ENCODE measurements at regions not wholly inside any gene's neighbourhood (a gene's known extent, or its start where the extent isn't known, plus 50 kb on each side); places are given as distances from the start of the nearest gene placed in this dataset.

GRCh38 chr13:54636231-54636630, 1607.6 kb downstream of the OLFM4 start:
- Histone ChIP-seq H3K27ac (ENCODE audit: insufficient read depth, low read depth, low read length) (no peak overlapping the region), H3K4me3 (replicated peaks in 1 of 3; ENCODE audit: insufficient read depth in 1 of 3, low read depth in 1 of 3, low read length in 3 of 3) (no peak overlapping the region), H3K9me1 (replicated peaks; ENCODE audit: control insufficient read depth, extremely low read depth, insufficient read depth, low read length) (no peaks in the 10 kb centered on the region), H4K20me1 (replicated peaks; ENCODE audit: control insufficient read depth, extremely low read depth, insufficient read depth, low read length) (no peaks in the 10 kb centered on the region), H3K4me1 (ENCODE audit: control insufficient read depth, extremely low read depth, insufficient read depth, low read length) (no peaks in the 10 kb centered on the region), H3K9me3 (replicated peaks; ENCODE audit: control insufficient read depth, insufficient read depth, low read length) (peaks cover 9% of the 10 kb centered on the region), H3K79me2 (ENCODE audit: control insufficient read depth, insufficient read depth, low read length) (no peaks in the 10 kb centered on the region), H2AFZ (ENCODE audit: low read depth, low read length) (no peak overlapping the region), H3K27me3 (ENCODE audit: control insufficient read depth in 2 of 2, insufficient read depth in 2 of 2, low read length in 2 of 2) (no peaks in the 10 kb centered on the region), H3K4me2 (ENCODE audit: insufficient read depth, low read length) (no peak overlapping the region), H3K9ac (replicated peaks; ENCODE audit: extremely low read depth, insufficient read depth, low read length) (no peak overlapping the region), H3K36me3 (ENCODE audit: control insufficient read depth in 2 of 2, extremely low read depth in 1 of 2, insufficient read depth in 2 of 2, low read length in 2 of 2) (no peaks in the 10 kb centered on the region)
- dilution Hi-C loops (cut with MboI; ENCODE audit: extremely low pct_ligation_motif_present, low sequenced_read_pairs) = no loop called here
- CTCF ChIA-PET = no interaction called here
- POLR2A ChIA-PET = no interaction called here
- intact Hi-C loops (cut with micrococcal nuclease) = no loop called here
- FAIRE-seq (no peak), DNase-seq (ENCODE audit: low read depth, low spot score) (no peak)
- TF ChIP-seq POLR2A (IDR thresholded peaks at IDR 0.05; ENCODE audit: low read depth, low read length) (no peak), JUN (IDR thresholded peaks at IDR 0.05; ENCODE audit: borderline replicate concordance, insufficient read depth, insufficient read length, low read depth) (no peak), MYC (IDR thresholded peaks at IDR 0.05; ENCODE audit: low read depth, low read length) (no peak), FOS (IDR thresholded peaks at IDR 0.05; ENCODE audit: borderline replicate concordance, insufficient read depth, low read length) (no peak)
- BruUV-seq (replicated peaks) = no TSS peak

- CTCF ChIA-PET = no interaction called here
- Histone ChIP-seq H4K20me1 (replicated peaks; ENCODE audit: control insufficient read depth, extremely low read depth, insufficient read depth, low read length) (no peaks in the 10 kb centered on the region), H3K79me2 (ENCODE audit: control insufficient read depth, insufficient read depth, low read length) (no peaks in the 10 kb centered on the region), H3K27ac (ENCODE audit: insufficient read depth, low read depth, low read length) (no peak overlapping the region), H3K9me3 (replicated peaks; ENCODE audit: control insufficient read depth, insufficient read depth, low read length) (peaks cover 9% of the 10 kb centered on the region), H3K4me1 (ENCODE audit: control insufficient read depth, extremely low read depth, insufficient read depth, low read length) (no peaks in the 10 kb centered on the region), H3K4me3 (replicated peaks in 1 of 3; ENCODE audit: insufficient read depth in 1 of 3, low read depth in 1 of 3, low read length in 3 of 3) (no peak overlapping the region), H3K9me1 (replicated peaks; ENCODE audit: control insufficient read depth, extremely low read depth, insufficient read depth, low read length) (no peaks in the 10 kb centered on the region), H2AFZ (ENCODE audit: low read depth, low read length) (no peak overlapping the region), H3K9ac (replicated peaks; ENCODE audit: extremely low read depth, insufficient read depth, low read length) (no peak overlapping the region), H3K36me3 (ENCODE audit: control insufficient read depth in 2 of 2, extremely low read depth in 1 of 2, insufficient read depth in 2 of 2, low read length in 2 of 2) (no peaks in the 10 kb centered on the region), H3K27me3 (ENCODE audit: control insufficient read depth in 2 of 2, insufficient read depth in 2 of 2, low read length in 2 of 2) (no peaks in the 10 kb centered on the region), H3K4me2 (ENCODE audit: insufficient read depth, low read length) (no peak overlapping the region)
- no TSS peak for BruUV-seq (replicated peaks)
- FAIRE-seq (no peak), DNase-seq (ENCODE audit: low read depth, low spot score) (no peak)
- dilution Hi-C loops (cut with MboI; ENCODE audit: extremely low pct_ligation_motif_present, low sequenced_read_pairs) = no loop called here
- intact Hi-C loops (cut with micrococcal nuclease) = no loop called here
- no peak for TF ChIP-seq JUN (IDR thresholded peaks at IDR 0.05; ENCODE audit: borderline replicate concordance, insufficient read depth, insufficient read length, low read depth)
- no peak for TF ChIP-seq EZH2 (IDR thresholded peaks at IDR 0.05; ENCODE audit: borderline replicate concordance, low read depth, low read length, severe bottlenecking)
- TF ChIP-seq POLR2AphosphoS5 (IDR thresholded peaks at IDR 0.05; ENCODE audit: insufficient read depth, low read depth, low read length) = no peak
- no peak for TF ChIP-seq GATA2 (IDR thresholded peaks at IDR 0.05; ENCODE audit: insufficient read depth, insufficient read length, low read depth, low read length)
- TF ChIP-seq POLR2A (IDR thresholded peaks at IDR 0.05; ENCODE audit: low read depth, low read length) = no peak
- TF ChIP-seq, protein P1, sequence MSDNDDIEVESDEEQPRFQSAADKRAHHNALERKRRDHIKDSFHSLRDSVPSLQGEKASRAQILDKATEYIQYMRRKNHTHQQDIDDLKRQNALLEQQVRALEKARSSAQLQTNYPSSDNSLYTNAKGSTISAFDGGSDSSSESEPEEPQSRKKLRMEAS (IDR thresholded peaks at IDR 0.05; ENCODE audit: insufficient read depth, insufficient read length) = no peak
- POLR2A ChIA-PET = no interaction called here
Measured at GRCh38 chr13:54637366-54637765, 1608.8 kb downstream of the OLFM4 start.
